B cell (primary cell): ENCODE measurements at regions not wholly inside any gene's neighbourhood (a gene's known extent, or its start where the extent isn't known, plus 50 kb on each side); places are given as distances from the start of the nearest gene placed in this dataset.

Source experiments
- ATAC-seq: fragments of 200-7000 bp; cut with Tn5 transposase; one replicate; pipeline ENCODE4 v1.10.0; 2021; ENCODE audit warnings: low read depth, mild to moderate bottlenecking, moderate number of reproducible peaks, moderate library complexity
- CTCF ChIA-PET: fragments of 350-600 bp; sonication (Branson Sonifier 250); formaldehyde crosslinking; loops from one replicate; lab custom pipeline; 2021; ENCODE audit warnings: antibody characterized with exemption, inconsistent platforms; lab: Charles Lee
- POLR2A ChIA-PET: fragments of 350-600 bp; sonication (Branson Sonifier 250); formaldehyde crosslinking; loops from one replicate; lab custom pipeline; 2021; ENCODE audit warnings: antibody characterized with exemption; lab: Charles Lee
- DNase-seq: peaks from one replicate; pipeline ENCODE4 v3.0.0; 2013
- H2AFZ ChIP-seq: 2 replicates; pipeline ENCODE4 v1.6.1; 2012; ENCODE audit warnings: mild to moderate bottlenecking, low read depth, low read length; ENCODE audit not compliant: insufficient read depth, poor library complexity, severe bottlenecking
- H3K27ac ChIP-seq, 2 donors: 1 replicate in 1 of 2; 2 replicates in 1 of 2; pipeline ENCODE4 v1.5.1; 2012 to 2013; ENCODE audit warnings: low read length in 2 of 2, mild to moderate bottlenecking in 2 of 2, moderate library complexity in 1 of 2
- H3K27me3 ChIP-seq, 4 experiments: fragments of 200-600 bp in 1 of 4; sonication (generic) in 1 of 4; replicated peaks in 1 of 4; 1 replicate in 2 of 4; 2 replicates in 2 of 4; pipeline versions ENCODE4 v1.6.1 to v1.7.0; 2013 to 2016; ENCODE audit warnings: low read length in 3 of 4, mild to moderate bottlenecking in 2 of 4, mixed read lengths in 1 of 4, moderate library complexity in 1 of 4; ENCODE audit not compliant: insufficient read depth in 4 of 4, control insufficient read depth in 3 of 4; ENCODE audit errors: control extremely low read depth in 1 of 4
- H3K36me3 ChIP-seq, 2 experiments: replicated peaks in 1 of 2; 1 replicate in 1 of 2; 2 replicates in 1 of 2; pipeline versions ENCODE4 v1.6.1 to v1.7.1; 2013; ENCODE audit warnings: low read length in 1 of 2; ENCODE audit not compliant: insufficient read depth in 2 of 2, control insufficient read depth in 1 of 2; ENCODE audit errors: control extremely low read depth in 1 of 2, extremely low read depth in 1 of 2
- H3K4me1 ChIP-seq, 2 donors: fragments of 200-600 bp in 1 of 2; sonication (generic) in 1 of 2; 1 replicate in 1 of 2; 2 replicates in 1 of 2; pipeline versions ENCODE4 v1.5.1 to v1.6.1; 2013 to 2017; ENCODE audit warnings: low read length in 2 of 2; ENCODE audit not compliant: control insufficient read depth in 2 of 2, insufficient read depth in 2 of 2
- H3K4me2 ChIP-seq: replicated peaks from 2 replicates; pipeline ENCODE3; 2012; ENCODE audit warnings: mild to moderate bottlenecking, low read depth, low read length; ENCODE audit not compliant: poor library complexity, severe bottlenecking
- H3K4me3 ChIP-seq, 5 experiments: fragments of 200-600 bp in 1 of 5; sonication (generic) in 1 of 5; 1 replicate in 3 of 5; 2 replicates in 2 of 5; pipeline versions ENCODE4 v1.5.1 to v1.7.0; 2011 to 2016; ENCODE audit warnings: low read length in 4 of 5, mild to moderate bottlenecking in 4 of 5, low read depth in 2 of 5, control low read depth in 1 of 5, moderate library complexity in 1 of 5; ENCODE audit not compliant: insufficient read depth in 1 of 5; ENCODE audit errors: control extremely low read depth in 1 of 5, extremely low read depth in 1 of 5
- H3K79me2 ChIP-seq: fragments of 200-600 bp; sonication (generic); one replicate; pipeline ENCODE4 v1.6.0; 2016; ENCODE audit warnings: low read length; ENCODE audit not compliant: control insufficient read depth, insufficient read depth
- H3K9ac ChIP-seq: fragments of 200-600 bp; sonication (generic); 2 replicates; pipeline ENCODE4 v1.6.1; 2017; ENCODE audit warnings: mild to moderate bottlenecking, low read length, moderate library complexity
- H3K9me3 ChIP-seq, 3 donors: one replicate each; pipeline versions ENCODE4 v1.6.1 to v1.7.1; 2013; ENCODE audit warnings: low read length in 2 of 3; ENCODE audit not compliant: control insufficient read depth in 2 of 3, insufficient read depth in 1 of 3; ENCODE audit errors: control extremely low read depth in 1 of 3
- H4K20me1 ChIP-seq: 2 replicates; pipeline ENCODE4 v1.6.0; 2012; ENCODE audit warnings: mild to moderate bottlenecking, low read length; ENCODE audit not compliant: insufficient read depth, control insufficient read depth, poor library complexity, severe bottlenecking
- H3K27ac Mint-ChIP-seq: one replicate; pipeline ENCODE4 v1.8.0; 2021; ENCODE audit warnings: mixed read lengths
- H3K27me3 Mint-ChIP-seq: one replicate; pipeline ENCODE4 v1.8.0; 2021; ENCODE audit warnings: mixed read lengths
- H3K4me1 Mint-ChIP-seq: one replicate; pipeline ENCODE4 v1.8.0; 2021; ENCODE audit warnings: mixed read lengths
- H3K4me3 Mint-ChIP-seq: one replicate; pipeline ENCODE4 v1.8.0; 2021; ENCODE audit warnings: mixed read lengths
- H3K9me3 Mint-ChIP-seq: one replicate; pipeline ENCODE4 v1.8.0; 2022; ENCODE audit warnings: mixed read lengths; ENCODE audit not compliant: insufficient read depth
- CTCF ChIP-seq: fragments of 200-600 bp; IDR thresholded peaks from one replicate; pipeline ENCODE4 v1.8.0; 2022; ENCODE audit warnings: antibody characterized with exemption, mild to moderate bottlenecking
- EZH2 ChIP-seq: IDR thresholded peaks from 2 replicates; pipeline ENCODE4 v1.6.1; 2012; ENCODE audit warnings: borderline replicate concordance, low read depth, mild to moderate bottlenecking, moderate library complexity, low read length; ENCODE audit not compliant: insufficient read depth, poor library complexity, severe bottlenecking
- WGBS: methylation state at CpG from one replicate; pipeline ENCODE4 v1.1.5; 2013; ENCODE audit warnings: missing lambda C conversion rate; ENCODE audit not compliant: insufficient coverage; 5-methylcytosine and 5-hydroxymethylcytosine counted together
- intact Hi-C: fragments of 100-400 bp; cut with micrococcal nuclease; formaldehyde crosslinking; loops from one replicate; pipeline ENCODE4 v1.10.0; 2022

DNA sequence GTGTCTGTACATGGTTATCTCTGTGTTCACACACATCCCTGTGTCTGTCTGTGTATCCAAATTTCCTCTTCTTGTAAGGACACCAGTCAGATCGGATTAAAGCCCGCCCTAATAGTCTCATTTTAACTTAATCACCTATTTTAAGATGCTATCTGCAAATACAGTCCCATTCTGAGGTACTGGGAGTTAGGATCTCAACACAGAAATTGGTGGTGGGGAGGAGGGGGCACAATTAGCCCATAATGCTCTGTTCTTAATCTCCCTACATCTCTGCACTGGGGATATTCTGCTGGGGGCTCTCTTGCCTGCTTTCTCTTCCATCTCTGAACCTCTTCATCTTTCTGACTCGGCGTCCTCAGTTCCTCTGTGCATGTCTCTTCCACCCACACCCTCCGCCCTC, 320.7 kb downstream of the CDC5L start:
- intact Hi-C loops, result no loop called here
- CTCF ChIA-PET, result no interaction called here

More for the DNA sequence above, 320.7 kb downstream of the CDC5L start:
- WGBS, result no CpG with 5 or more reads among the region's 5 CpGs
- Histone ChIP-seq H3K79me2 (no peaks in the 10 kb centered on the region), H3K27me3 (no peaks in the 10 kb centered on the region), H3K4me2 (no peak overlapping the region), H3K4me3 (no peak overlapping the region), H3K27ac (no peak overlapping the region), H3K4me1 (no peaks in the 10 kb centered on the region), H3K36me3 (no peaks in the 10 kb centered on the region), H2AFZ (no peak overlapping the region), H3K9ac (no peak overlapping the region), H3K9me3 (no peaks in the 10 kb centered on the region), H4K20me1 (no peaks in the 10 kb centered on the region)
- TF ChIP-seq EZH2 (no peak), CTCF (no peak)
- DNase-seq (no peak), ATAC-seq (no peak)
- Mint-ChIP-seq H3K27me3 (peaks cover 4% of the 10 kb centered on the region), H3K4me3 (no peak overlapping the region), H3K9me3 (no peaks in the 10 kb centered on the region), H3K27ac (no peak overlapping the region), H3K4me1 (no peaks in the 10 kb centered on the region)
- POLR2A ChIA-PET, result no interaction called here
